NCI-H69 (cell line): ENCODE measurements at regions not wholly inside any gene's neighbourhood (a gene's known extent, or its start where the extent isn't known, plus 50 kb on each side); places are given as distances from the start of the nearest gene placed in this dataset.
"Not testable (repeated sequence)": the region's sequence is repeated elsewhere in the genome, so short reads cannot be mapped to it uniquely, and the experiment has no call there.

Experiments
- DNase-seq: peaks from one replicate; lab custom pipeline; 2025; lab: John Stamatoyannopoulos, UW

DNA sequence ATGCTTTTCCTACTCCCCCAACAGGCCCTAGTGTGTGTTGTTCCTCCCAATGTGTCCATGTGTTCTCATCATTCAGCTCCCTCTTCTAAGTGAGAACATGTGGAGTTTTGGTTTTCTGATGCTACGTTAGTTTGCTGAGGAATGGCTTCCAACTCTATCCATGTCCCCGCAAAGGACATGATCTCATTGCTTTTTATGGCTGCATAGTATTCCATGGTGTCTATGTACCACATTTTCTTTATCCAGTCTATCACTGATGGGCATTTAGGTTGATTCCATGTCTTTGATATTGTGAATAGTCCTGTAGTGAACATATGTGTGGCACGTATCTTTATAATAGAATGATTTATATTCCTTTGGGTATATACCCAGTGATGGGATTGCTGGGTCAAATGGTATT lies 72.5 kb upstream of the CCNY start:
- DNase-seq, result not testable (repeated sequence)

DNA sequence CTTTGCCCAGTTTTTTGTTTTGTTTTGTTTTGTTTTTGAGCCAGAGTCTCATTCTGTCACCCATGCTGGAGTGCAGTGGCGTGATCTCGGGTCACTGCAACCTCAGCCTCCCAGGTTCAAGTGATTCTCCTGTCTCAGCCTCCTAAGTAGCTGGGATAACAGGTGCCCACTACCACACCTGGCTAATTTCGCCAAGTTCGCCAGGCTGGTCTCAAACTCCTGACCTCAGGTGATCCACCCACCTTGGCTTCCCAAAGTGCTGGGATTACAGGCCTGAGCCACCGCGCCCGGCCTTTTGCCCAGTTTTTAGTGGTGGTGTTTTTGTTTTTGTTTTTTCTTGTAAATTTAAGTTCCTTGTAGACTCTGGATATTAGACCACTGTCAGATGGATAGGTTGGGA lies 71.7 kb upstream of the CCNY start:
- DNase-seq, result not testable (repeated sequence)

DNA sequence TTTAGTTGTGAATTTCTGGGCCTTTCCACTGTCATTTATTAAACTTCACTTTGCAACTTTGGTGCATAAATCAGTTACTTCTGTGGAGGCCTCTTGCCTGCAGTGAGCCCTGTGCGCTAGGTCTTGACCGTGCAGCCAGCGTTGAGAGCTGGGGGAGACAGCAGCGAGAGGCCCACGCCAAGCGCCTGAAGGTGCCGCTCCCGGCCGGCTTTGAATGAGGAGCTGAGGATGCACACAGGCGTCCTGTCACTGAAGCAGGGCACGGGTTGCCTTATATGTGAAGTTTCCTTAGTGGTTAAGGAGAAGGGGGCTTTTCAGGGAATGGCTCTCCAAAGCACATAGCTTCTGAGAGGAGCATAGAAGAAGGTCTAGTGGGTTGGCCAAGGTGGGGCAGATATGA lies 70.9 kb upstream of the CCNY start:
- DNase-seq, result no peak

DNA sequence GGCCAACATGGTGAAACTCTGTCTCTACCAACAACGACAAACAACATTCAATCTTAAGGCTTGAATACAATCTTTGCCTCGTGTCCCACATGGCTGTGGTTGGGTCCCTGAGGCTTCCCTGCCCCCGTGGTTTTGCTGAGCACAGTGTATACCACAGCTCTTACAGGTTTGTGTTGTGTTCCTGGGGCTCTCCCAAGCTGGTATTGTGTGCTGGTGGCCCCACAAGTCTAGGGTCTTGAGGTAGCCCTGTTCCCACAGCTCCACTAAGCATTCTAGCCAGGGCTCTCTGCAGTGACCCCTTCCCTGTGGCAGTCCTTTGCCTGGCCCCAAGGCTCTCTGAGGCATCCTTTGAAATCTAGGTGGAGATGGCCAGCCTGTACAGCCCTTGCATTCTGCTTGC lies 68.0 kb upstream of the CCNY start:
- no peak for DNase-seq

DNA sequence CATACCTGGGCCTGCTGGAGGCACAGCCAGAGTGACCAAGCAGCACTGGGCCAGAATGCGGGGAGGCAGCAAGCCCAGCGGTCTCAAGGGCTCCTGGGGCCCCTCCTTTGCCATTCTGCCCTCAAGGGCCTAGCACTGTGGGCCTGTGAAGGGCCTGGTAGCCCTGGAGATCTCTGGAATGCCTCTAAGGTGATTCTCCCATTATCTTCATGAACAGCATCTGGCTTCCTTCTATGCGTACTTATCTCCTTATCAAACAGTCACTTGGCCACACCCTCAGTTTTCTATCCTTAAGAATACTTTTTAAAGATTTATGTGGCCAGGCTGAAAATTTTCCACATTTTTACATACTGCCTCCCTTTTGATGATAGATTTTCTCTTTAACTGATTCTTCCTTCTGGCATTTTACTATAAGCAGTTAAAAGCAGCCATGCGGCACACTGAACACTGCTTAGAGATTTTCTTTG lies 67.5 kb upstream of the CCNY start:
- no peak for DNase-seq

DNA sequence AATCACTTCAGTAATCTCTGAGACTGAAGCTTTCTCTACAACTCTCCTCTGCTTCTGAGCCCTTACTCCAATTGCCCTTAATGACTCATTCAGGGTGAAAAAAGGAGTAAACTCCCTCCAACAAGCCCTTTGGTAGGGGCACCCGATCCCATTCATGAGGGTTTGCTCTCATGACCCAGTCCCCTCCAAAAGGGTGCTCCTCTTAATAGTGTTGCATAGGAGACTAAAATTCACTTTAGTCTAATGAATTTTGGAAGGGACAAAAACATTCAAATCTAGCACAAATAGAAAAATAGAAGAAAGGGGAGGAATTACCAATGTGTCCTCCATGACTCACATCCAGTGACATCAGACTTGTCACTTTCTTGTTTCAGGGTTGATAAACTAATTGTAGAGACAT lies 66.2 kb upstream of the CCNY start:
- no peak for DNase-seq

DNA sequence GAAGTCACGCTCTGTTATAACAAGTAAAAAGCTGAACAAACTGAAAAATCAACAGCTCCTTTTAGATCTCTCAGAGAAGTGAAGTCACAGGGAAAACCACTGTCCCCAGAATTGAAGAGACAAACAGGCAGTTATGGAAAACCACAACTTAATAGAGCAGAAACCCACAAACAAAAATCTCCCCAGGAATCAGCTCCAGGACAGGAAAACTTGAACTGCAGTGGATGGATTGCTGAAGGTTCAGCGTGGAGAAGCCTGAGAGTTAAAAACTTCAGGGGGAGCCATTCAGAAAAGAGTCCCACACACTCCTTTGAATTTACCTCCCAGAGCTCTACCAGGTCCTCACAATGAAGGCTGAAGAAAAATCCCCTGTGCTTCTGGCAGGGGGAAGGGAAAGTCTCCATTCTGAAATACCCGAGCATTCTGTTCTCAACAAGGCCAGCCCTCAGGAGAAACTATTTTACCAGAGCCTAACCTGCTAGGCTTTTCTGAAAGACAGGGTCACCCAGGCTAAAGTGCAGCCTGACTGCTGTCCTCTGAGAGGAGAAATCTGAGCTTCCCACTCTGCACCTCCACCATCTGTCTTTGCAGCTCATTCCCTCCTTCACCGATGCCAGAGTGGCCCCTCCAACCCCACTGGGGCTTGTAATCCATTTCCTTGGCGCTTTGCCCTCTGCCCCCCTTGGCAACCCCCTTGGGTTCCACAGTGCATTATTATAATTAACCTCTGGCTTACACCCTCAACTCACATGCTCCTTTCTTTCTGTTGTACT lies 65.0 kb upstream of the CCNY start:
- peak; percentile 78 for DNase-seq

DNA sequence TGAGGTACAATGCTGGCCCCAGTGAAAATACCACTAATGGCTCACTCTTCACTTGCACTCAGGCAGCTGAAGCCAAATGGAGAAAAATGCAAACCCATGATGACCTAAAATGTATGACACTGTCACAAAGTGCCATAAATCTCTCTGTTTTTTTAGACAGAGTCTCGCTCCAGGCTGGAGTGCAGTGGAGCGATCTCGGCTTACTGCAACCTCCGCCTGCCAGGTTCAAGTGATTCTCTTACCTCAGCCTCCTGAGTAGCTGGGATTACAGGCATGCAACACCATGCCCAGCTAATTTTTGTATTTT lies 64.5 kb upstream of the CCNY start:
- not testable (repeated sequence) for DNase-seq

DNA sequence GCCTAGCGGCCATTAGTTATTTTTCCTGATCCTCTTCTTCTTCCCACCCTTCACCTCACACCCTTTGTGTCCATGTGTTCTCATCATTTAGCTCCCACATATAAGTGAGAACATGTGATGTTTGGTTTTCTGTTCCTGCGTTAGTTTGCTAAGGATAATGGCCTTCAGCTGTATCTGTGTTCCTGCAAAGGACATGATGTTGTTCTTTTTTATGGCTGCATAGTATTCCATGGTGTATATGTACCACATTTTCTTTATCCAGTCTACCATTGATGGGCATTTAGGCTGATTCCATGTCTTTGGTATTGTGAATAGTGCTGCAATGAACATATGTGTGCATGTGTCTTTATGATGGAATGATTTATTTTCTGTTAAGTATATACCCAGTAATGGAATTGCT lies 63.9 kb upstream of the CCNY start:
- DNase-seq, result not testable (repeated sequence)

DNA sequence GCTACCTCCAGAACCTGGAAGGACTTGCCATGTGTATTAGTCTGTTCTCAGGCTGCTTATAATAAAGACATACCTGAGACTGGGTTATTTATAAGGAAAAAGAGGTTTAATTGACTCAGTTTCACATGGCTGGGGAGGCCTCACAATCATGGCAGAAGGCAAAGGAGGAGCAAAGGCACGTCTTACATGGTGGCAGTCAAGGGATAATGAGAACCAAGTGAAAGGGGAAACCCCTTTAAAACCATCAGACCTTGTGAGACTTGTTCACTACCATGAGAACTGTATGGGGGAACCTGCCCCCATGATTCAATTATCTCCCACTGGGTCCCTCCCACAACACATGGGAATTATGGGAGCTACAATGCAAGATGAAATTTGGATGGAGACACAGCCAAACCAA lies 62.3 kb upstream of the CCNY start:
- DNase-seq, result not testable (repeated sequence)

DNA sequence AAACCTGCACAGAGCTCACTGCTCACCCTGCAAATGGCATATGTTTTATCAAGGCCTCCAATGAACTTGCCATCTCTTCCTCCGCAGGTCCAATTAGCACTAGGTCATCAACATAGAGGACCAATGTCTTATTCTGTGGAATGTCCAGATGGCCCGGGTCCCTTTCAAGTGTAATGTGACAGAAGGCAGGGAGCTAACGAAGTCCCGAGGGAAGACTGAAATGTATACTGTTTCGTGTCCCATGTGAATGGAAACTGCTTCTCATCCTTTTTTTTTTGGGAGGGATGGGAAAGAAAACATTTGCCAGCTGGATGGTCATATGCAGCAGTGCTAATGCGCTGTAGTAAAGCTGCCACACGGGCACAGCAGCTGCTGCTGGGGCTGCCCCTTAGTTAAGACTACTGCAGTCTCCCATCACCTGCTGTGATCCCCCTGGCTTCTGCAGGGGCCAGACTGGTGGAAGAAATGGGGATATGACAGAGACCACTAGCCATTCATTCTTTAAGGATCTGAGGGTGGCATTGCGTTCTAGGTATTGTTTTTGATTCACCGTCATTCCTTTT lies 61.7 kb upstream of the CCNY start:
- DNase-seq, result peak; percentile 76

DNA sequence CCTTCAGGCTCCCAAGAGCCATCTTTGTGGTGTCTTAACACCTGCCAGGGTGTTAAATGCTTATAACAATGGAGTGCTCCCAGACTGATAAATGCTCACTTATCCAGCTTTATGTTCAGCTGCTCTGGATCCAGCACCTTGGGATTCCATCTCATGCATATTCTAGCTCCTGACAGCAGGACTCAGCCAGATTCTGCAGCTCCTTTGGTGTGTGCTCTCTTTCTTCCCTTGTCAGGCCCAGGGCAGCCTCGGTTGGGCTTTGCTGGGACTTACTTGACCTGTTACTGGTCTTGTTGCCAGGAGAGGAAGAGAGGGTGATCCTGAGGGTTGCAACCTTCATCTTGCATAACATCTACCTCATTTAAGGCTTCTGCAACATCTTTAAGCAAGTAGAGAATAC lies 59.4 kb upstream of the CCNY start:
- DNase-seq, result no peak

DNA sequence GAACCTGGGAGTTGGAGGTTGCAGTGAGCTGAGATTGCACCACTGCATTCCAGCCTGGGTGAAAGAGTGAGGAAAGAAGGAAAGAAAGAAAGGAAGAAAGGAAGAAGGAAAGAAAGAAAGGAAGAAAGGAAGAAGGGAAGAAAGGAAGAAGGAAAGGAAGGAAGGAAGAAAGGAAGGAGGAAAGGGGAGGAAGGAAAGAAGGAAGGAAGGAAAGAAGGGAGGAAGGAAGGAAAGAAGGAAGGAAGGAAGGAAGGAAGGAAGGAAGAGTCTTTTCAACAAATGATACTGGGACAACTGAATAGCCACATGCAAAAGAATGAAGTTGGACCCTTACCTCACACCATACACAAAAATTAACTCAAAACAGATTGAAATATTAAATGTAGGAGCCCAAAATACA lies 56.1 kb upstream of the CCNY start:
- DNase-seq, result not testable (repeated sequence)
